ENCODE measurements at regions not wholly inside any gene's neighbourhood (a gene's known extent, or its start where the extent isn't known, plus 50 kb on each side); places are given as distances from the start of the nearest gene placed in this dataset.

GRCh38 chr11:109847621-109848020, 245.6 kb upstream of the ZC3H12C start:
- Histone ChIP-seq H3K36me3 (ENCODE audit: control insufficient read depth, insufficient read depth, low read length) (no peaks in the 10 kb centered on the region), H3K4me3 (ENCODE audit: low read depth in 2 of 2, low read length in 2 of 2) (no peak overlapping the region), H3K9me3 (ENCODE audit: control insufficient read depth, insufficient read depth, low read depth, low read length) (no peaks in the 10 kb centered on the region), H3K4me1 (ENCODE audit: control insufficient read depth, insufficient read depth, low read length) (no peaks in the 10 kb centered on the region), H3K27me3 (ENCODE audit: control insufficient read depth, insufficient read depth, low read length) (no peaks in the 10 kb centered on the region; the same call in 1 of the 2 replicates), H3K27ac (ENCODE audit: low read length) (no peak overlapping the region)
- intact Hi-C loops (cut with micrococcal nuclease; ENCODE audit: unreplicated experiment) (no loop called here), in situ Hi-C loops (cut with HindIII; ENCODE audit: low pct_unique_long_range_greater_than_20kb, low sequenced_read_pairs) (no loop called here)
- no TSS peak for BruUV-seq (replicated peaks)
- CTCF ChIA-PET, result no interaction called here
- POLR2A ChIA-PET, result no interaction called here
- ATAC-seq (no peak), DNase-seq (ENCODE audit: low read depth, low spot score) (no peak)
- no peak for TF ChIP-seq SIN3A (IDR thresholded peaks at IDR 0.05; ENCODE audit: borderline replicate concordance, insufficient read depth, low read depth, low read length)
- no peak for TF ChIP-seq TCF7L2 (IDR thresholded peaks at IDR 0.05; ENCODE audit: low read depth, low read length)
- TF ChIP-seq REST (IDR thresholded peaks at IDR 0.05; ENCODE audit: insufficient read depth in 1 of 2, low read depth in 2 of 2, low read length in 1 of 2), result no peak
- TF ChIP-seq POLR2AphosphoS5 (IDR thresholded peaks at IDR 0.05; ENCODE audit: low read depth, low read length), result no peak
- TF ChIP-seq, protein P1, sequence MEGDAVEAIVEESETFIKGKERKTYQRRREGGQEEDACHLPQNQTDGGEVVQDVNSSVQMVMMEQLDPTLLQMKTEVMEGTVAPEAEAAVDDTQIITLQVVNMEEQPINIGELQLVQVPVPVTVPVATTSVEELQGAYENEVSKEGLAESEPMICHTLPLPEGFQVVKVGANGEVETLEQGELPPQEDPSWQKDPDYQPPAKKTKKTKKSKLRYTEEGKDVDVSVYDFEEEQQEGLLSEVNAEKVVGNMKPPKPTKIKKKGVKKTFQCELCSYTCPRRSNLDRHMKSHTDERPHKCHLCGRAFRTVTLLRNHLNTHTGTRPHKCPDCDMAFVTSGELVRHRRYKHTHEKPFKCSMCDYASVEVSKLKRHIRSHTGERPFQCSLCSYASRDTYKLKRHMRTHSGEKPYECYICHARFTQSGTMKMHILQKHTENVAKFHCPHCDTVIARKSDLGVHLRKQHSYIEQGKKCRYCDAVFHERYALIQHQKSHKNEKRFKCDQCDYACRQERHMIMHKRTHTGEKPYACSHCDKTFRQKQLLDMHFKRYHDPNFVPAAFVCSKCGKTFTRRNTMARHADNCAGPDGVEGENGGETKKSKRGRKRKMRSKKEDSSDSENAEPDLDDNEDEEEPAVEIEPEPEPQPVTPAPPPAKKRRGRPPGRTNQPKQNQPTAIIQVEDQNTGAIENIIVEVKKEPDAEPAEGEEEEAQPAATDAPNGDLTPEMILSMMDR (IDR thresholded peaks at IDR 0.05), result no peak

- POLR2A ChIA-PET, result no interaction called here
- H3K4me1 ChIP-seq (ENCODE audit: control insufficient read depth, insufficient read depth, low read length), result no peaks in the 10 kb centered on the region
- intact Hi-C loops (cut with micrococcal nuclease; ENCODE audit: unreplicated experiment) (no loop called here), in situ Hi-C loops (cut with HindIII; ENCODE audit: low pct_unique_long_range_greater_than_20kb, low sequenced_read_pairs) (no loop called here)
- ATAC-seq, result no peak
- CTCF ChIA-PET, result no interaction called here
- no peak for DNase-seq (ENCODE audit: low read depth, low spot score)
- H3K4me3 ChIP-seq (ENCODE audit: low read depth in 2 of 2, low read length in 2 of 2), result no peak overlapping the region
- no TSS peak for BruUV-seq (replicated peaks)
- H3K36me3 ChIP-seq (ENCODE audit: control insufficient read depth, insufficient read depth, low read length), result no peaks in the 10 kb centered on the region
- H3K27me3 ChIP-seq (ENCODE audit: control insufficient read depth, insufficient read depth, low read length), result no peaks in the 10 kb centered on the region; the same call in 1 of the 2 replicates
- TF ChIP-seq TCF7L2 (IDR thresholded peaks at IDR 0.05; ENCODE audit: low read depth, low read length) (no peak), REST (IDR thresholded peaks at IDR 0.05; ENCODE audit: insufficient read depth in 1 of 2, low read depth in 2 of 2, low read length in 1 of 2) (no peak), POLR2AphosphoS5 (IDR thresholded peaks at IDR 0.05; ENCODE audit: low read depth, low read length) (no peak), SIN3A (IDR thresholded peaks at IDR 0.05; ENCODE audit: borderline replicate concordance, insufficient read depth, low read depth, low read length) (no peak)
- TF ChIP-seq, protein P1 (IDR thresholded peaks at IDR 0.05), result no peak
- no peak overlapping the region for H3K27ac ChIP-seq (ENCODE audit: low read length)
- no peaks in the 10 kb centered on the region for H3K9me3 ChIP-seq (ENCODE audit: control insufficient read depth, insufficient read depth, low read depth, low read length)
Observed at GRCh38 chr11:109849051-109849450, 244.1 kb upstream of the ZC3H12C start.

Measured in Panc1 (cell line).